Fibroblast of lung (primary cell): ENCODE measurements at regions not wholly inside any gene's neighbourhood (a gene's known extent, or its start where the extent isn't known, plus 50 kb on each side); places are given as distances from the start of the nearest gene placed in this dataset.

Source experiments
- DNase-seq, 2 donors: peaks; one replicate each; pipeline versions ENCODE4 v3.0.0 to v3.0.0-alpha.2; 2010; ENCODE audit warnings: low read depth in 2 of 2
- H2AFZ ChIP-seq: 2 replicates; pipeline ENCODE4 v1.5.1; 2012; ENCODE audit warnings: low read length, control low read depth, inconsistent platforms
- H3K27ac ChIP-seq: 2 replicates; pipeline ENCODE4 v1.5.1; 2011; ENCODE audit warnings: low read length, control low read depth; ENCODE audit not compliant: insufficient read depth
- H3K27me3 ChIP-seq: 2 replicates; pipeline ENCODE4 v1.5.1; 2011; ENCODE audit warnings: mild to moderate bottlenecking, low read length; ENCODE audit not compliant: control insufficient read depth, insufficient read depth
- H3K36me3 ChIP-seq: 2 replicates; pipeline ENCODE4 v1.5.1; 2011; ENCODE audit warnings: low read length; ENCODE audit not compliant: control insufficient read depth, insufficient read depth
- H3K4me1 ChIP-seq: 2 replicates; pipeline ENCODE4 v1.5.1; 2011; ENCODE audit warnings: low read length; ENCODE audit not compliant: control insufficient read depth, insufficient read depth; ENCODE audit errors: extremely low read depth
- H3K4me2 ChIP-seq: 2 replicates; pipeline ENCODE4 v1.5.1; 2011; ENCODE audit warnings: low read length, control low read depth; ENCODE audit not compliant: insufficient read depth; ENCODE audit errors: extremely low read depth
- H3K4me3 ChIP-seq, 4 experiments: fragments of 200-600 bp in 1 of 4; sonication (generic) in 1 of 4; replicated peaks in 1 of 4; 2 replicates each; pipeline ENCODE4 v1.5.1; 2011 to 2016; ENCODE audit warnings: low read length in 4 of 4, low read depth in 3 of 4, mild to moderate bottlenecking in 3 of 4, control low read depth in 2 of 4, inconsistent platforms in 1 of 4, mixed read lengths in 1 of 4; ENCODE audit not compliant: insufficient read depth in 1 of 4; ENCODE audit errors: control extremely low read depth in 1 of 4
- H3K79me2 ChIP-seq: 2 replicates; pipeline ENCODE4 v1.5.1; 2012; ENCODE audit warnings: mild to moderate bottlenecking, low read length, inconsistent platforms; ENCODE audit not compliant: control insufficient read depth, insufficient read depth
- H3K9ac ChIP-seq: 2 replicates; pipeline ENCODE4 v1.5.1; 2011; ENCODE audit warnings: mild to moderate bottlenecking, low read length, control low read depth; ENCODE audit not compliant: insufficient read depth
- H3K9me3 ChIP-seq: 2 replicates; pipeline ENCODE4 v1.5.1; 2012; ENCODE audit warnings: low read depth, low read length; ENCODE audit not compliant: control insufficient read depth, insufficient read depth
- H4K20me1 ChIP-seq: 2 replicates; pipeline ENCODE4 v1.5.1; 2011; ENCODE audit warnings: low read length; ENCODE audit not compliant: control insufficient read depth, insufficient read depth; ENCODE audit errors: extremely low read depth
- EZH2 ChIP-seq: IDR thresholded peaks from 2 replicates; pipeline ENCODE4 v1.5.1; 2012; ENCODE audit warnings: low read length, control low read depth, mild to moderate bottlenecking; ENCODE audit errors: missing control alignments
- TF ChIP-seq, protein P1 (sequence below), 2 donors: IDR thresholded peaks in 1 of 2; conservative IDR thresholded peaks in 1 of 2; 1 replicate in 1 of 2; 2 replicates in 1 of 2; pipeline ENCODE4 v1.5.1; 2011 to 2012; ENCODE audit warnings: low read length in 2 of 2, control low read depth in 1 of 2, inconsistent platforms in 1 of 2, low read depth in 1 of 2, mild to moderate bottlenecking in 1 of 2

DNA sequence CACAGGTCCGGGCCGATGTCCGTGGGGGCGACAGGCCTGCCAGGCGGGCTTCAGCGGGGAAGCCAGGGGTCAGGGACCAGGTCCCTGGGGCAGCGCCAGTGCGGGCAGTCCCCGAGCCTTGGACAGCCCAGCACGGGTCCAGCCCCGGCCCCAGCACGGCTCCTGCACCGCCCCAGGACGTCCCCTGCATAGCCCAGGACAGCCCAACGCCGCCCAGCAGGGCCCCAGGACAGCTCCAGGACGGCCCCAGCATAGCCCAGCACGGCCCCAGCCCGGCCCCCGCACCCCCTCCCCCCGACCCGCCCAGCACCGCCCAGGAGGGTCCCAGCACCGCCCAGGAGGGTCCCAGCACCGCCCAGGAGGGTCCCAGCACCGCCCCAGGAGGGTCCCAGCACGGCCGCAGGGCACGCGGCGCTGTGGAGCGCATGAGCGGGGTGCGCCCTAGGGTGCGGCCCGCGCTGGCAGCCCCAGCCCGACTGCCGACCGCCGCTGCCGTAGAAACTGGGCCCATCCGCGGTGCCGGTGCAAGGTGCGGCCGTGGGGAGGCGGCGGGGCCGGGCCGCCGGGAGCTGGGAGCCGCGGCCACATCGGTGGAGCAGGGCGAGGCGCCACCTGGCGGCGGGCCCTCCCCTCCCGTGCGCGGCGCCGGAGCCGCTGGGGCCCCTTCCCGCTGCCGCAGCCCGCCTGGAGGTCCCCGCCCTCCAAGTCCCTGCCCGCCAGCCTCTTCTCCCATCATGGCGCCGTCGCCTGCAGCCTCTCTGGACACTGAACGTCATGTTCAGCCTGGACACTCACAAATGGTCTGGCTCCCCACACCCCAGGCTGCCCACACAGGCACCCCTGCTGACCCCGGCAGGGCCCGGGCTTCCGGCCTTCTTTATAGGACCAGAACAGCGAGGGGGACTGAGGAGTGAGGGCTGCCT, 106.8 kb upstream of the NKX1-1 start:
- peaks cover 10% of the 10 kb centered on the region for H3K27me3 ChIP-seq

DNA sequence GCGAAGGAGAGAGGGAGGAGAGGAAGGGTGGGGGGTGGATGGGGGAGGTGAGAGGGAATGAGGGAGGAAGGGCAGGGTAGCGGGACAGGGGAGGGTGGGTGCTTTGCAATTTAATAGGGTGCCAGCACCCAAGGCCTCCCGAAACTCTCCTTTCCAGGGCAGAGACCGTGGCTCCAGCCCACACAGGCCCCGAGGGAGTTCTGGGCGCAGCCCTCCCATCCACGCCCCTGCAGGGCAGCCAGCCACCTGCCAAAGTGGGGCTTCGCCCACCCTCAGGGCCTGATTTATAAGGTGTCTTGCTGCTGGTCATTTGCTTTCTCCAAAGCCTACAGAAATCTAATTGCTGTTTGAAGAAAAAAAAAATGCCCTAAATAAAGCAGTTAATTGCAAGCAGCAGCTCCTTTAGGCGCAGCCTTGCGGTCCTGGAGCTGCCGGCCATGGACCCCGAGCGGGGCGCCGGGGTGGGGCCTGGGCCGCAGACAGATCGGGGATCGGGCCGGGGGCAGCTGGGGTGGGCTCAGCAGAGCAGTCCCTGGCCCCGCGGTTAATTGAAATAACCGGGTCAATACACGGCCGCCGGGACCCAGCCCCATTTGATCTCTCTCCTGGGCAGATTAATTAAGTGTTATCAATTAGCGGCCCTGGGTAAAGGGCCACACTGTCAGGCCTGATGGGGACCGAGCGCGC, 106.0 kb upstream of the NKX1-1 start:
- H3K9ac ChIP-seq, result no peak overlapping the region
- no peak overlapping the region for H3K27ac ChIP-seq
- H3K36me3 ChIP-seq, result no peaks in the 10 kb centered on the region
- H3K27me3 ChIP-seq, result peaks cover 8% of the 10 kb centered on the region
- no peaks in the 10 kb centered on the region for H4K20me1 ChIP-seq
- H2AFZ ChIP-seq, result no peak overlapping the region
- no peak overlapping the region for H3K4me3 ChIP-seq
- no peaks in the 10 kb centered on the region for H3K79me2 ChIP-seq
- DNase-seq, result no peak
- H3K9me3 ChIP-seq, result no peaks in the 10 kb centered on the region
- TF ChIP-seq, protein P1, sequence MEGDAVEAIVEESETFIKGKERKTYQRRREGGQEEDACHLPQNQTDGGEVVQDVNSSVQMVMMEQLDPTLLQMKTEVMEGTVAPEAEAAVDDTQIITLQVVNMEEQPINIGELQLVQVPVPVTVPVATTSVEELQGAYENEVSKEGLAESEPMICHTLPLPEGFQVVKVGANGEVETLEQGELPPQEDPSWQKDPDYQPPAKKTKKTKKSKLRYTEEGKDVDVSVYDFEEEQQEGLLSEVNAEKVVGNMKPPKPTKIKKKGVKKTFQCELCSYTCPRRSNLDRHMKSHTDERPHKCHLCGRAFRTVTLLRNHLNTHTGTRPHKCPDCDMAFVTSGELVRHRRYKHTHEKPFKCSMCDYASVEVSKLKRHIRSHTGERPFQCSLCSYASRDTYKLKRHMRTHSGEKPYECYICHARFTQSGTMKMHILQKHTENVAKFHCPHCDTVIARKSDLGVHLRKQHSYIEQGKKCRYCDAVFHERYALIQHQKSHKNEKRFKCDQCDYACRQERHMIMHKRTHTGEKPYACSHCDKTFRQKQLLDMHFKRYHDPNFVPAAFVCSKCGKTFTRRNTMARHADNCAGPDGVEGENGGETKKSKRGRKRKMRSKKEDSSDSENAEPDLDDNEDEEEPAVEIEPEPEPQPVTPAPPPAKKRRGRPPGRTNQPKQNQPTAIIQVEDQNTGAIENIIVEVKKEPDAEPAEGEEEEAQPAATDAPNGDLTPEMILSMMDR (conservative IDR thresholded peaks at IDR 0.05 in 1 of 2, IDR thresholded peaks at IDR 0.05 in 1 of 2; ENCODE audit: low read depth in 1 of 2, low read length in 2 of 2), result no peak
- TF ChIP-seq EZH2, result no peak
- H3K4me2 ChIP-seq, result no peak overlapping the region
- no peaks in the 10 kb centered on the region for H3K4me1 ChIP-seq

More for the DNA sequence above, 106.8 kb upstream of the NKX1-1 start:
- no peak overlapping the region for H3K4me3 ChIP-seq
- H2AFZ ChIP-seq, result no peak overlapping the region
- no peak overlapping the region for H3K27ac ChIP-seq
- TF ChIP-seq, protein P1 (conservative IDR thresholded peaks at IDR 0.05 in 1 of 2, IDR thresholded peaks at IDR 0.05 in 1 of 2; ENCODE audit: low read depth in 1 of 2, low read length in 2 of 2), result peak in 1 of 2 donors; percentile 27
- no peak for TF ChIP-seq EZH2
- H3K4me1 ChIP-seq, result no peaks in the 10 kb centered on the region
- DNase-seq, result peak in 1 of 2 donors; percentile 11
- H3K79me2 ChIP-seq, result no peaks in the 10 kb centered on the region
- H3K9ac ChIP-seq, result no peak overlapping the region
- no peaks in the 10 kb centered on the region for H3K9me3 ChIP-seq
- no peaks in the 10 kb centered on the region for H4K20me1 ChIP-seq
- no peaks in the 10 kb centered on the region for H3K36me3 ChIP-seq
- H3K4me2 ChIP-seq, result no peak overlapping the region

DNA sequence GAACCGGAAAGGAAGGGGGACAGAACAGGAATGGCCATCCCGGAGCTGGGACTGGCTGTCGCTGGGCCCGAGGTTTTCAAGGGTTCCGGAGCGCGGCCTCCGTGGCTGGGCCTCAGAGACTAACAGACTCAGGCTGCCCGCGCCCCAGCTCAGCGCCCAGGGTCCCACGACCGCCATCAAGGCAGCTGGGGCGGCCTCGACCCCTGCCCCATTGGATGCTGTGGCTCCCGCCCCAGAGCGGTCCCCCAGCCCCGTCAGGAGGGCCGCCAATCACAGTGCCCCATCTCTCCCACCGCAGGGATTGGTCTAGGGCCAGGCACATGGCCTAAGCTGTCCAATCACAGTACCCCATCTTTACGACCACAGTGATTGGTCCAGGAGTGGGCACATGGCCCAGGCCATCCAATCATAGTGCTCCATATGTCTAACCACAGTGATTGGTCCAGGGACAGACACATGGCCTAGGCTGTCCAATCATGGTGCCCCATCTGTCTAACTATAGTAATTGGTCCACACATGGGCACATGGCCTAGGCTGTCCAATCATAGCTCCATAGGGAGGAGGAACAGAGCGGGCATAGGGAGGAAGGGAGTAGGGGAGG, 105.3 kb upstream of the NKX1-1 start:
- Histone ChIP-seq H3K27ac (no peak overlapping the region), H2AFZ (no peak overlapping the region), H3K36me3 (no peaks in the 10 kb centered on the region), H4K20me1 (no peaks in the 10 kb centered on the region), H3K79me2 (no peaks in the 10 kb centered on the region), H3K27me3 (peaks cover 2% of the 10 kb centered on the region), H3K4me3 (no peak overlapping the region), H3K9ac (no peak overlapping the region), H3K9me3 (no peaks in the 10 kb centered on the region), H3K4me1 (no peaks in the 10 kb centered on the region), H3K4me2 (no peak overlapping the region)
- peak; percentile 3 to 67 for DNase-seq
- TF ChIP-seq, protein P1 (conservative IDR thresholded peaks at IDR 0.05 in 1 of 2, IDR thresholded peaks at IDR 0.05 in 1 of 2; ENCODE audit: low read depth in 1 of 2, low read length in 2 of 2), result no peak
- no peak for TF ChIP-seq EZH2
